HEK293 (cell line): ENCODE measurements at regions not wholly inside any gene's neighbourhood (a gene's known extent, or its start where the extent isn't known, plus 50 kb on each side); places are given as distances from the start of the nearest gene placed in this dataset.

Experiments
- CTCF ChIA-PET: fragments of 350-600 bp; formaldehyde crosslinking; extraction: SDS; loops from one replicate; lab custom pipeline; 2021; ENCODE audit warnings: antibody characterized with exemption; lab: Yijun Ruan, JAX
- POLR2A ChIA-PET: fragments of 300-600 bp; formaldehyde crosslinking; extraction: SDS; loops from one replicate; lab custom pipeline; 2020; ENCODE audit warnings: antibody characterized with exemption, inconsistent platforms; lab: Yijun Ruan, JAX
- H3K27ac ChIP-seq: fragments of 200-500 bp; sonication (Bioruptor generic); 2 replicates; pipeline ENCODE4 v1.5.1; 2014; ENCODE audit warnings: low read depth, low read length, control low read depth, inconsistent platforms; ENCODE audit errors: extremely low read depth
- H3K36me3 ChIP-seq, 2 experiments: fragments of 200-500 bp in 1 of 2; sonication (Bioruptor generic) in 1 of 2; 1 replicate in 1 of 2; 2 replicates in 1 of 2; pipeline ENCODE4 v1.5.1; 2014 to 2017; ENCODE audit warnings: inconsistent platforms in 2 of 2, low read length in 2 of 2; ENCODE audit not compliant: control insufficient read depth in 2 of 2, insufficient read depth in 1 of 2
- H3K4me1 ChIP-seq: fragments of 200-500 bp; sonication (Bioruptor generic); 2 replicates; pipeline ENCODE4 v1.5.1; 2014; ENCODE audit warnings: mild to moderate bottlenecking, low read length, inconsistent platforms; ENCODE audit not compliant: control insufficient read depth, insufficient read depth
- H3K4me3 ChIP-seq: 2 replicates; pipeline ENCODE4 v1.5.1; 2011; ENCODE audit warnings: low read depth, mild to moderate bottlenecking, control low read depth, low read length, moderate library complexity
- H3K9me3 ChIP-seq: fragments of 200-500 bp; sonication (Bioruptor generic); 2 replicates; pipeline ENCODE4 v1.5.1; 2014; ENCODE audit warnings: low read depth, low read length, inconsistent platforms; ENCODE audit not compliant: control insufficient read depth, insufficient read depth
- EGR2 ChIP-seq: fragments of 450-650 bp; formaldehyde crosslinking; IDR thresholded peaks from 2 replicates; pipeline ENCODE4 v1.5.1; 2016; ENCODE audit warnings: low read depth, missing biosample characterization, missing genetic modification characterization
- GLIS1 ChIP-seq: fragments of 450-650 bp; formaldehyde crosslinking; IDR thresholded peaks from 2 replicates; pipeline ENCODE4 v1.5.1; 2016; ENCODE audit warnings: missing biosample characterization, missing genetic modification characterization
- HOXA7 ChIP-seq: sonication (generic); formaldehyde crosslinking; IDR thresholded peaks from 2 replicates; pipeline ENCODE4 v1.8.1; 2022; ENCODE audit warnings: missing genetic modification reagents, borderline replicate concordance
- SP7 ChIP-seq: fragments of 450-650 bp; formaldehyde crosslinking; IDR thresholded peaks from 2 replicates; pipeline ENCODE4 v1.5.1; 2016; ENCODE audit warnings: missing biosample characterization, missing genetic modification characterization
- YY1 ChIP-seq: fragments of 450-650 bp; formaldehyde crosslinking; IDR thresholded peaks from 2 replicates; pipeline ENCODE4 v1.5.1; 2018; ENCODE audit warnings: missing biosample characterization, missing genetic modification characterization
- ZBTB26 ChIP-seq: fragments of 450-650 bp; formaldehyde crosslinking; optimal IDR thresholded peaks from 2 replicates; pipeline ENCODE3; 2016; ENCODE audit warnings: missing biosample characterization, mild to moderate bottlenecking, missing genetic modification characterization
- ZBTB49 ChIP-seq: fragments of 450-650 bp; formaldehyde crosslinking; IDR thresholded peaks from 2 replicates; pipeline ENCODE4 v1.5.1; 2016; ENCODE audit warnings: missing biosample characterization, missing genetic modification characterization, low read depth
- ZFHX2 ChIP-seq: fragments of 450-650 bp; formaldehyde crosslinking; conservative IDR thresholded peaks from 2 replicates; pipeline ENCODE4 v1.5.1; 2016; ENCODE audit warnings: missing biosample characterization, missing genetic modification characterization
- ZFP41 ChIP-seq: fragments of 450-650 bp; formaldehyde crosslinking; IDR thresholded peaks from 2 replicates; pipeline ENCODE4 v1.5.1; 2016; ENCODE audit warnings: missing biosample characterization, missing genetic modification characterization, borderline replicate concordance
- ZNF155 ChIP-seq: fragments of 450-650 bp; formaldehyde crosslinking; IDR thresholded peaks from 2 replicates; pipeline ENCODE4 v1.5.1; 2016; ENCODE audit warnings: missing biosample characterization, missing genetic modification characterization
- ZNF266 ChIP-seq: fragments of 450-650 bp; formaldehyde crosslinking; IDR thresholded peaks from 2 replicates; pipeline ENCODE4 v1.5.1; 2016; ENCODE audit warnings: missing biosample characterization, missing genetic modification characterization, low read depth
- ZNF292 ChIP-seq: fragments of 450-650 bp; formaldehyde crosslinking; IDR thresholded peaks from 2 replicates; pipeline ENCODE4 v1.5.1; 2016; ENCODE audit warnings: low read depth, missing biosample characterization, missing genetic modification characterization, borderline replicate concordance
- ZNF426 ChIP-seq: fragments of 450-650 bp; formaldehyde crosslinking; IDR thresholded peaks from 2 replicates; pipeline ENCODE4 v1.5.1; 2017; ENCODE audit warnings: missing biosample characterization, missing genetic modification characterization, mild to moderate bottlenecking, inconsistent platforms, moderate library complexity
- ZNF514 ChIP-seq: fragments of 450-650 bp; formaldehyde crosslinking; IDR thresholded peaks from 2 replicates; pipeline ENCODE4 v1.5.1; 2016; ENCODE audit warnings: missing biosample characterization, missing genetic modification characterization
- ZNF518A ChIP-seq: fragments of 450-650 bp; formaldehyde crosslinking; conservative IDR thresholded peaks from 2 replicates; pipeline ENCODE4 v1.5.1; 2016; ENCODE audit warnings: low read depth, missing biosample characterization, missing genetic modification characterization
- ZNF692 ChIP-seq: fragments of 450-650 bp; formaldehyde crosslinking; IDR thresholded peaks from 2 replicates; pipeline ENCODE4 v1.5.1; 2016; ENCODE audit warnings: missing biosample characterization, missing genetic modification characterization
- ZNF701 ChIP-seq: fragments of 450-650 bp; formaldehyde crosslinking; IDR thresholded peaks from 2 replicates; pipeline ENCODE4 v1.5.1; 2016; ENCODE audit warnings: missing biosample characterization, missing genetic modification characterization
- ZNF776 ChIP-seq: fragments of 450-650 bp; formaldehyde crosslinking; IDR thresholded peaks from 2 replicates; pipeline ENCODE4 v1.5.0; 2017; ENCODE audit warnings: missing biosample characterization, missing genetic modification characterization, borderline replicate concordance
- ZNF837 ChIP-seq: fragments of 450-650 bp; formaldehyde crosslinking; IDR thresholded peaks from 2 replicates; pipeline ENCODE4 v1.5.1; 2016; ENCODE audit warnings: missing biosample characterization, missing genetic modification characterization
- ZNF843 ChIP-seq: fragments of 450-650 bp; formaldehyde crosslinking; IDR thresholded peaks from 2 replicates; pipeline ENCODE4 v1.5.1; 2016; ENCODE audit warnings: missing biosample characterization, missing genetic modification characterization
- ZSCAN18 ChIP-seq: fragments of 450-650 bp; formaldehyde crosslinking; IDR thresholded peaks from 2 replicates; pipeline ENCODE4 v1.5.1; 2016; ENCODE audit warnings: missing biosample characterization, missing genetic modification characterization

GRCh38 chr7:145582742-145583303 lies 533.8 kb upstream of the CNTNAP2 start:
- no peak overlapping the region for H3K4me3 ChIP-seq
- POLR2A ChIA-PET, result no interaction called here
- no peak for TF ChIP-seq ZNF776 (tag by site-specific recombination)
- no peak for TF ChIP-seq ZNF426 (tag by site-specific recombination)
- TF ChIP-seq YY1, result no peak
- no peak for TF ChIP-seq ZFHX2
- CTCF ChIA-PET, result no interaction called here
- H3K4me1 ChIP-seq, result no peaks in the 10 kb centered on the region
- no peaks in the 10 kb centered on the region for H3K36me3 ChIP-seq
- no peak overlapping the region for H3K27ac ChIP-seq
- no peaks in the 10 kb centered on the region for H3K9me3 ChIP-seq

GRCh38 chr7:145557805-145558204 lies 558.8 kb upstream of the CNTNAP2 start:
- no peaks in the 10 kb centered on the region for H3K36me3 ChIP-seq
- no peak for TF ChIP-seq ZNF266 (tag by site-specific recombination)
- TF ChIP-seq HOXA7, result no peak
- no peak for TF ChIP-seq GLIS1 (tag by site-specific recombination)
- no peak for TF ChIP-seq ZNF837
- TF ChIP-seq ZNF701 (tag by site-specific recombination), result no peak
- TF ChIP-seq ZFP41 (tag by site-specific recombination), result no peak
- no peaks in the 10 kb centered on the region for H3K4me1 ChIP-seq
- no peak overlapping the region for H3K4me3 ChIP-seq
- no peak overlapping the region for H3K27ac ChIP-seq
- ChIA-PET POLR2A (no interaction called here), CTCF (no interaction called here)
- H3K9me3 ChIP-seq, result no peaks in the 10 kb centered on the region

- no peaks in the 10 kb centered on the region for H3K4me1 ChIP-seq
- ChIA-PET CTCF (no interaction called here), POLR2A (no interaction called here)
- H3K36me3 ChIP-seq, result no peaks in the 10 kb centered on the region
- no peaks in the 10 kb centered on the region for H3K9me3 ChIP-seq
- H3K27ac ChIP-seq, result no peak overlapping the region
- no peak overlapping the region for H3K4me3 ChIP-seq
- TF ChIP-seq ZNF518A (tag by site-specific recombination), result no peak
- TF ChIP-seq ZBTB26 (tag by site-specific recombination), result no peak
- no peak for TF ChIP-seq ZNF843 (tag by site-specific recombination)
- no peak for TF ChIP-seq ZNF155
- no peak for TF ChIP-seq EGR2 (tag by site-specific recombination)
- TF ChIP-seq ZBTB49 (tag by site-specific recombination), result no peak
- no peak for TF ChIP-seq ZNF692 (tag by site-specific recombination)
- no peak for TF ChIP-seq ZSCAN18
- no peak for TF ChIP-seq ZNF292 (tag by site-specific recombination)
- no peak for TF ChIP-seq SP7 (tag by site-specific recombination)
- no peak for TF ChIP-seq ZNF514 (tag by site-specific recombination)
Observed at GRCh38 chr7:145543242-145543641, 573.4 kb upstream of the CNTNAP2 start.
